A549 (cell line): ENCODE measurements at regions not wholly inside any gene's neighbourhood (a gene's known extent, or its start where the extent isn't known, plus 50 kb on each side); places are given as distances from the start of the nearest gene placed in this dataset.

Source experiments
- ATAC-seq, 2 experiments: fragments of 200-7000 bp in 1 of 2; fragments of >200 bp in 1 of 2; cut with Nextera tagmentation in 1 of 2; cut with Tn5 transposase in 1 of 2; 3 replicates each; pipeline versions ENCODE4 v1.8.0 to v1.9.1; 2018 to 2020; ENCODE audit warnings: mild to moderate bottlenecking in 1 of 2, moderate library complexity in 1 of 2
- CTCF ChIA-PET: fragments of 300-600 bp; sonication (Branson Sonifier 250); formaldehyde crosslinking; extraction: SDS; loops from one replicate; lab custom pipeline; 2021; ENCODE audit warnings: antibody characterized with exemption, inconsistent platforms; lab: Yijun Ruan, JAX
- POLR2A ChIA-PET: fragments of 350-600 bp; formaldehyde crosslinking; extraction: SDS; loops from one replicate; lab custom pipeline; 2021; ENCODE audit warnings: antibody characterized with exemption, inconsistent platforms; lab: Yijun Ruan, JAX
- DNase-seq, 2 experiments: peaks; one replicate each; pipeline versions ENCODE4 v3.0.0 to v3.0.0-alpha.2; 2011 to 2016; ENCODE audit warnings: low read depth in 1 of 2, low spot score in 1 of 2
- FAIRE-seq: peaks from 2 replicates; lab custom pipeline; 2011; peaks lifted over from hg19 to GRCh38; lab: Jason Lieb, UNC
- H3K27ac ChIP-seq, 2 experiments: fragments of >200 bp; sonication (Bioruptor Twin); formaldehyde crosslinking; 3 replicates each; pipeline ENCODE4 v1.5.1; 2016 to 2017
- H3K4me1 ChIP-seq: fragments of >200 bp; sonication (Bioruptor Twin); formaldehyde crosslinking; 3 replicates; pipeline ENCODE4 v1.6.1; 2016
- H3K4me2 ChIP-seq: fragments of >200 bp; sonication (Bioruptor Twin); formaldehyde crosslinking; 3 replicates; pipeline ENCODE4 v1.6.1; 2016
- H3K4me3 ChIP-seq: fragments of >200 bp; sonication (Bioruptor Twin); formaldehyde crosslinking; 3 replicates; pipeline ENCODE4 v1.5.1; 2016
- H3K9me3 ChIP-seq: fragments of >200 bp; sonication (Bioruptor Twin); formaldehyde crosslinking; 3 replicates; pipeline ENCODE4 v1.6.1; 2016
- CBX8 ChIP-seq: fragments of 200-600 bp; sonication (generic); IDR thresholded peaks from 2 replicates; pipeline ENCODE4 v1.6.1; 2016
- CHD4 ChIP-seq: fragments of 200-600 bp; sonication (generic); IDR thresholded peaks from 2 replicates; pipeline ENCODE4 v1.6.1; 2016; ENCODE audit warnings: antibody characterized with exemption, mild to moderate bottlenecking, borderline replicate concordance
- EHF ChIP-seq: fragments of 250-450 bp; sonication (Bioruptor Pico); IDR thresholded peaks from 2 replicates; pipeline ENCODE4 v1.5.0; 2020; ENCODE audit warnings: mild to moderate bottlenecking
- EHMT2 ChIP-seq: fragments of 200-600 bp; sonication (generic); IDR thresholded peaks from 2 replicates; pipeline ENCODE4 v1.6.1; 2016; ENCODE audit warnings: antibody characterized with exemption, low read depth, mild to moderate bottlenecking, moderate library complexity
- ESRRA ChIP-seq: fragments of 150-350 bp; IDR thresholded peaks from 2 replicates; pipeline ENCODE4 v1.6.1; 2014; ENCODE audit warnings: mild to moderate bottlenecking, low read length, borderline replicate concordance
- HOXA7 ChIP-seq: fragments of 250-450 bp; sonication (Bioruptor Pico); IDR thresholded peaks from 2 replicates; pipeline ENCODE4 v1.5.0; 2020; ENCODE audit warnings: mild to moderate bottlenecking, moderate library complexity
- HOXB5 ChIP-seq: fragments of 250-450 bp; sonication (Bioruptor Pico); IDR thresholded peaks from 2 replicates; pipeline ENCODE4 v1.5.0; 2020; ENCODE audit warnings: mild to moderate bottlenecking, moderate library complexity
- MAFK ChIP-seq: fragments of 450-650 bp; IDR thresholded peaks from 2 replicates; pipeline ENCODE4 v1.6.1; 2014; ENCODE audit not compliant: partially characterized antibody
- NPAS2 ChIP-seq: fragments of 250-450 bp; sonication (Bioruptor Pico); IDR thresholded peaks from 2 replicates; pipeline ENCODE4 v1.8.0; 2022; ENCODE audit warnings: mild to moderate bottlenecking, moderate library complexity, borderline replicate concordance
- NR3C1 ChIP-seq: fragments of >200 bp; sonication (Bioruptor Twin); formaldehyde crosslinking; IDR thresholded peaks from 3 replicates; pipeline ENCODE4 v1.6.1; 2017
- PHF8 ChIP-seq: fragments of 200-600 bp; sonication (generic); IDR thresholded peaks from 2 replicates; pipeline ENCODE4 v1.6.1; 2016; ENCODE audit warnings: low read depth, mild to moderate bottlenecking, antibody characterized with exemption, moderate library complexity, borderline replicate concordance
- POLR2A ChIP-seq: IDR thresholded peaks from 2 replicates; pipeline ENCODE4 v1.6.1; 2012; ENCODE audit warnings: mild to moderate bottlenecking, low read length
- RCOR1 ChIP-seq: fragments of 150-350 bp; IDR thresholded peaks from 2 replicates; pipeline ENCODE4 v1.6.1; 2014; ENCODE audit warnings: antibody characterized with exemption, low read length, low read depth
- RFX5 ChIP-seq: fragments of 450-650 bp; IDR thresholded peaks from 2 replicates; pipeline ENCODE4 v1.7.1; 2014; ENCODE audit warnings: antibody characterized with exemption, mild to moderate bottlenecking, moderate library complexity
- RNF2 ChIP-seq: fragments of 200-600 bp; sonication (generic); IDR thresholded peaks from 2 replicates; pipeline ENCODE4 v1.6.1; 2016; ENCODE audit warnings: low read depth, mild to moderate bottlenecking, antibody characterized with exemption, moderate library complexity, borderline replicate concordance
- TFCP2L1 ChIP-seq: fragments of 250-450 bp; sonication (Bioruptor Pico); IDR thresholded peaks from 2 replicates; pipeline ENCODE4 v1.5.0; 2021; ENCODE audit warnings: mild to moderate bottlenecking
- ZC3H11A ChIP-seq: fragments of 450-650 bp; IDR thresholded peaks from 2 replicates; pipeline ENCODE4 v1.6.1; 2014; ENCODE audit warnings: antibody characterized with exemption, mild to moderate bottlenecking
- ZNF302 ChIP-seq: fragments of 250-450 bp; sonication (Bioruptor Pico); IDR thresholded peaks from 2 replicates; pipeline ENCODE4 v1.9.0; 2021; ENCODE audit warnings: inconsistent platforms, mild to moderate bottlenecking, moderate library complexity
- WGBS: methylation state at CpG from one replicate; pipeline ENCODE4 v1.1.6; 2017; ENCODE audit errors: missing lambda C conversion rate; 5-methylcytosine and 5-hydroxymethylcytosine counted together
- TF ChIP-seq, protein P1 (sequence below): fragments of 200-600 bp; sonication (generic); IDR thresholded peaks from 2 replicates; pipeline ENCODE4 v1.6.1; 2016; ENCODE audit warnings: antibody characterized with exemption, mild to moderate bottlenecking, moderate library complexity
- TF ChIP-seq, protein P2 (sequence below): fragments of >200 bp; sonication (Bioruptor Twin); formaldehyde crosslinking; IDR thresholded peaks from 3 replicates; pipeline ENCODE4 v1.5.1; 2016
- TF ChIP-seq, protein P3 (sequence below): IDR thresholded peaks from 2 replicates; pipeline ENCODE4 v1.6.1; 2012

DNA sequence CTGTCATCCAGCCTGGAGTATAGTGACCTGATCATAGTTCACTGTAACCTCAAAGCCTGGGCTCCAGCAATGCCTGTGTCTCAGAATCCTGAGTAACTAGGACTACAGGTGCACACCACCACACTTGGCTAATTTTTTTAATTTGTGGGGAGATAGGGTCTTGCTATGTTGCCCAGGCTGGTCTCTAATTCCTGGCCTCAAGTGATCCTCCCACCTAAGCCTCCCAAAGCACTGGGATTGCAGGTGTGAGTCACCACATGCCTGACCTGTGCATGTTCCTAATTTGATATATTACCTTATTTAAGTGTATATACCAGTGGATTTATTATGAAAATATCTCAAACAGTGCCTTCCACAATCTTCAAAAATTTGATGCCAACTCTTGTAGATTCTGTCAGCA is 123.6 kb upstream of the XIRP2 start:
- CTCF ChIA-PET: no interaction called here
- POLR2A ChIA-PET: no interaction called here
- FAIRE-seq: no peak

DNA sequence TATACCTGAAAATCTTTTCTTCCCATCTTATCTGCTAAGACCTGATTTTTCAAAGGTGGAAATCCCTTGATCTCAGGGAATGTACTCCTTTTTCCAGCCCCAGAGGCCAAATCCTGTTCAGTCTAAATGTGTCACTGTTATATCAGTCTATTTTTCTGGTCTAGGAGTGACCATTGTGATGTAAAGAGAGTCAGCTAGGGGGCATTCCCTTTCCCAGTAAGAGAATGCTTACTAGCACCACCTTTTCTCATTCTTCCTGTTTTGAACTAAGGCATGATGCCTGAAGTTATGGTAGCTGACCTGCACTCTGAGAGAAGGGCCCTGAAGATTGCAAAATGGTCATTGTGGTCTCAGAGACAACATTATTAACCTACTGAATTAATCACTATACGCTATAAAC is 124.1 kb upstream of the XIRP2 start:
- no peak overlapping the region for H3K4me3 ChIP-seq
- ChIA-PET POLR2A (no interaction called here), CTCF (no interaction called here)
- no peak overlapping the region for H3K27ac ChIP-seq
- DNase-seq (no peak), FAIRE-seq (no peak), ATAC-seq (no peak)
- 0 out of 3 replicates have a peak, but pooled peaks cover 4% of the 10 kb centered on the region for H3K9me3 ChIP-seq
- TF ChIP-seq RCOR1 (no peak), RFX5 (no peak), ZNF302 (CRISPR knock-in tag) (no peak), ESRRA (no peak), HOXA7 (no peak), MAFK (no peak), NPAS2 (CRISPR knock-in tag) (no peak), EHF (CRISPR knock-in tag) (no peak), TFCP2L1 (CRISPR knock-in tag) (no peak), ZC3H11A (no peak)
- TF ChIP-seq, protein P1, sequence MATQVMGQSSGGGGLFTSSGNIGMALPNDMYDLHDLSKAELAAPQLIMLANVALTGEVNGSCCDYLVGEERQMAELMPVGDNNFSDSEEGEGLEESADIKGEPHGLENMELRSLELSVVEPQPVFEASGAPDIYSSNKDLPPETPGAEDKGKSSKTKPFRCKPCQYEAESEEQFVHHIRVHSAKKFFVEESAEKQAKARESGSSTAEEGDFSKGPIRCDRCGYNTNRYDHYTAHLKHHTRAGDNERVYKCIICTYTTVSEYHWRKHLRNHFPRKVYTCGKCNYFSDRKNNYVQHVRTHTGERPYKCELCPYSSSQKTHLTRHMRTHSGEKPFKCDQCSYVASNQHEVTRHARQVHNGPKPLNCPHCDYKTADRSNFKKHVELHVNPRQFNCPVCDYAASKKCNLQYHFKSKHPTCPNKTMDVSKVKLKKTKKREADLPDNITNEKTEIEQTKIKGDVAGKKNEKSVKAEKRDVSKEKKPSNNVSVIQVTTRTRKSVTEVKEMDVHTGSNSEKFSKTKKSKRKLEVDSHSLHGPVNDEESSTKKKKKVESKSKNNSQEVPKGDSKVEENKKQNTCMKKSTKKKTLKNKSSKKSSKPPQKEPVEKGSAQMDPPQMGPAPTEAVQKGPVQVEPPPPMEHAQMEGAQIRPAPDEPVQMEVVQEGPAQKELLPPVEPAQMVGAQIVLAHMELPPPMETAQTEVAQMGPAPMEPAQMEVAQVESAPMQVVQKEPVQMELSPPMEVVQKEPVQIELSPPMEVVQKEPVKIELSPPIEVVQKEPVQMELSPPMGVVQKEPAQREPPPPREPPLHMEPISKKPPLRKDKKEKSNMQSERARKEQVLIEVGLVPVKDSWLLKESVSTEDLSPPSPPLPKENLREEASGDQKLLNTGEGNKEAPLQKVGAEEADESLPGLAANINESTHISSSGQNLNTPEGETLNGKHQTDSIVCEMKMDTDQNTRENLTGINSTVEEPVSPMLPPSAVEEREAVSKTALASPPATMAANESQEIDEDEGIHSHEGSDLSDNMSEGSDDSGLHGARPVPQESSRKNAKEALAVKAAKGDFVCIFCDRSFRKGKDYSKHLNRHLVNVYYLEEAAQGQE: no peak
- TF ChIP-seq, protein P2, sequence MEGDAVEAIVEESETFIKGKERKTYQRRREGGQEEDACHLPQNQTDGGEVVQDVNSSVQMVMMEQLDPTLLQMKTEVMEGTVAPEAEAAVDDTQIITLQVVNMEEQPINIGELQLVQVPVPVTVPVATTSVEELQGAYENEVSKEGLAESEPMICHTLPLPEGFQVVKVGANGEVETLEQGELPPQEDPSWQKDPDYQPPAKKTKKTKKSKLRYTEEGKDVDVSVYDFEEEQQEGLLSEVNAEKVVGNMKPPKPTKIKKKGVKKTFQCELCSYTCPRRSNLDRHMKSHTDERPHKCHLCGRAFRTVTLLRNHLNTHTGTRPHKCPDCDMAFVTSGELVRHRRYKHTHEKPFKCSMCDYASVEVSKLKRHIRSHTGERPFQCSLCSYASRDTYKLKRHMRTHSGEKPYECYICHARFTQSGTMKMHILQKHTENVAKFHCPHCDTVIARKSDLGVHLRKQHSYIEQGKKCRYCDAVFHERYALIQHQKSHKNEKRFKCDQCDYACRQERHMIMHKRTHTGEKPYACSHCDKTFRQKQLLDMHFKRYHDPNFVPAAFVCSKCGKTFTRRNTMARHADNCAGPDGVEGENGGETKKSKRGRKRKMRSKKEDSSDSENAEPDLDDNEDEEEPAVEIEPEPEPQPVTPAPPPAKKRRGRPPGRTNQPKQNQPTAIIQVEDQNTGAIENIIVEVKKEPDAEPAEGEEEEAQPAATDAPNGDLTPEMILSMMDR: no peak
- WGBS: 48% methylated on average over 1 of the region's 1 CpG
- no peak overlapping the region for H3K4me2 ChIP-seq
- no peaks in the 10 kb centered on the region for H3K4me1 ChIP-seq

More for the DNA sequence above, 123.6 kb upstream of the XIRP2 start:
- Histone ChIP-seq H3K27ac (no peak overlapping the region), H3K9me3 (0 out of 3 replicates have a peak, but pooled peaks cover 4% of the 10 kb centered on the region), H3K4me3 (no peak overlapping the region), H3K4me1 (no peaks in the 10 kb centered on the region), H3K4me2 (no peak overlapping the region)
- DNase-seq (no peak), ATAC-seq (no peak)
- TF ChIP-seq EHMT2 (no peak), POLR2A (no peak), CBX8 (no peak), HOXA7 (no peak), RNF2 (no peak), PHF8 (no peak), ZNF302 (CRISPR knock-in tag) (no peak), CHD4 (no peak), RCOR1 (no peak), NR3C1 (no peak), HOXB5 (CRISPR knock-in tag) (no peak), NPAS2 (CRISPR knock-in tag) (no peak)
- TF ChIP-seq, protein P3, sequence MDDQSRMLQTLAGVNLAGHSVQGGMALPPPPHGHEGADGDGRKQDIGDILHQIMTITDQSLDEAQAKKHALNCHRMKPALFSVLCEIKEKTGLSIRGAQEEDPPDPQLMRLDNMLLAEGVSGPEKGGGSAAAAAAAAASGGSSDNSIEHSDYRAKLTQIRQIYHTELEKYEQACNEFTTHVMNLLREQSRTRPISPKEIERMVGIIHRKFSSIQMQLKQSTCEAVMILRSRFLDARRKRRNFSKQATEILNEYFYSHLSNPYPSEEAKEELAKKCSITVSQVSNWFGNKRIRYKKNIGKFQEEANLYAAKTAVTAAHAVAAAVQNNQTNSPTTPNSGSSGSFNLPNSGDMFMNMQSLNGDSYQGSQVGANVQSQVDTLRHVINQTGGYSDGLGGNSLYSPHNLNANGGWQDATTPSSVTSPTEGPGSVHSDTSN: no peak
- TF ChIP-seq, protein P2: no peak
